Posterior vena cava (tissue), 2 donors: ENCODE measurements at regions not wholly inside any gene's neighbourhood (a gene's known extent, or its start where the extent isn't known, plus 50 kb on each side); places are given as distances from the start of the nearest gene placed in this dataset.
"Not testable (repeated sequence)": the region's sequence is repeated elsewhere in the genome, so short reads cannot be mapped to it uniquely, and the experiment has no call there.

Source experiments
- DNase-seq: peaks from one replicate; pipeline ENCODE4 v3.0.0-alpha.2; 2020; ENCODE audit warnings: low spot score
- intact Hi-C, 2 donors: fragments of 100-400 bp; cut with DNase I; formaldehyde crosslinking; loops; one replicate each; pipeline versions ENCODE4 v1.14.1 to v1.14.2; 2022 to 2023
- donor health status: DM: yes; HTN: yes; CAD: no.
- donor health status: DM: yes; HTN: yes; CAD: no.

GRCh38 chr4:162782778-162783525 is 383.7 kb downstream of the NAF1 start:
- intact Hi-C loops: no loop called here
- no peak for DNase-seq

DNA sequence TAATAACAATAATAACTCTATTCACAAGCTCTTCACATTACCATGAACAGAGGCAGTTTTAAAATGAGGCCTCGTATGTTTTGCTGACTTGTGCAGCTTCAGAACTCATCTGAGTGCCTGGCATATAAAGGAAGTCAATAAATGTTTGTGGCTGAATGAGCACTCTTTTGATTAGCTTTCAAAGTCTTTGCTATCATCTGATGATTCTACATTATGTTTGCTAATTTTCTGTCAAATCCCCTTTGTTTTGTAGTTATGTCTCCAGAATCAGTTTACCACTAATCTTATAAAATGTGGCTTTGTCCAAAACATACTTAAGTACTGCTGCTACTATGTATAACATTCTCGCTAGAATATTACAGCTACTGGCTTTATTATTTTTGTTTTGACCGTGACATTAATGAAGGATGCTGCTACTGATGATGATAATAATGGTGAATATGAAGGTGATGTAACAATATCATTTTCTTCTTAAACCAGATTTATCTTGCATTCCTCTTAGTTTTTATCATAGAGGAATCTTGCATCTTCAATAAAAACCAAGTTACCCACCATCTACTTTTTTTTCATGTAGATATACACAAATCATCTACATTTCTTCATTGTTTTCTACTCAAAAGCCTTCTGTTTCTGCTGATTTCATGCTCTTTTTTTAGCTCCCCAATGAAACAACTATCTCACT is 384.5 kb downstream of the NAF1 start:
- intact Hi-C loops: no loop called here
- no peak for DNase-seq

- DNase-seq: no peak
- intact Hi-C loops: no loop called here
These were observed 395.8 kb downstream of the NAF1 start for GRCh38 chr4:162770761-162771490.

DNA sequence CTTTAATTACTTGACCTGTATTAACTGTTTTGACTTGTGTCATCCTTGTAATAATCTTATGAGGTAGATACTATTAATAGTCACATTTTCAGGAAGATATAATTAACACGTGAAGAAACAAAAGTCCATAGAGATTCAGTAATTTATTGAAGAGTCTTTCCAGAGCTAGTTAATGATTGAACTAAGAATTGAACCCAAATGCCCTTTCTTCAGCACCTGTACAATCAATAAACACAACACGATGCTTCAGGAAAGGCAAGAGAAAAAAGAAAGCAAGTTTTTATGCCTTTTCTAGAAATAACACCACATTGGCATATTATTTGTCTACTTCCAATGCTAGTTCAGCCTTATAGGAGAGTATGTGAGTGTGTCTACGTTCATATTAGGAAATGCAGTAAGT is 399.6 kb downstream of the NAF1 start:
- DNase-seq: no peak
- intact Hi-C loops: no loop called here

DNA sequence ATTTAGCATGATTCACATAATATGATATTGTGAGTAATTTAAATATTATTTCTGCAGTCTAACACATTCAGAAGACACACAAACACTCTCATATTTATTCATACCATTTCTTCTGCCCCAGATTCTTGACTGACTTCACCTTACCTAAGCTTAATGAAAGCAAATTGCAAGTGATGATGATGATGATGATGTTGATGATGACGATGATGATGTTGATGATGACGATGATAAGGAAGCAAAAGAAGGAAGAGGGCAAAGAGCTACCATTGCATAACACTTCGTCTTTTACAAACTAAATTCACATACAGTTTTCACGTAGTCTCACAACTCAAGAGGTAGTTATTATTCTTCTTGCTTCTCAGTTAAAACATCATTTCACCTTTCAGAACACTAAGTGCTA is 404.7 kb downstream of the NAF1 start:
- intact Hi-C loops: no loop called here
- no peak for DNase-seq

- DNase-seq, intact Hi-C loops: not testable (repeated sequence)
These were observed 426.5 kb downstream of the NAF1 start for GRCh38 chr4:162740228-162740627.

- not testable (repeated sequence) for DNase-seq
- intact Hi-C loops: loop anchor here in 1 of 2 donors (10.0 kb wide), 1 partner anchor 1525 kb away; no protein-coding TSS in a partner anchor
These were observed 427.1 kb downstream of the NAF1 start for GRCh38 chr4:162739596-162739995.

- no peak for DNase-seq
- intact Hi-C loops: loop anchor here in 1 of 2 donors (10.0 kb wide), 1 partner anchor 1518 kb away; no protein-coding TSS in a partner anchor
These were observed 433.8 kb downstream of the NAF1 start for GRCh38 chr4:162732876-162733275.

GRCh38 chr4:162727766-162728165 is 438.9 kb downstream of the NAF1 start:
- DNase-seq: no peak
- intact Hi-C loops: no loop called here

GRCh38 chr4:162727232-162727631 is 439.5 kb downstream of the NAF1 start:
- DNase-seq: no peak
- intact Hi-C loops: no loop called here

- no peak for DNase-seq
- intact Hi-C loops: no loop called here
These were observed 451.3 kb downstream of the NAF1 start for GRCh38 chr4:162715401-162715800.

GRCh38 chr4:162707962-162708361 is 458.7 kb downstream of the NAF1 start:
- intact Hi-C loops: loop anchor here in 1 of 2 donors (5.0 kb wide), 1 partner anchor 819 kb away; no protein-coding TSS in a partner anchor

DNA sequence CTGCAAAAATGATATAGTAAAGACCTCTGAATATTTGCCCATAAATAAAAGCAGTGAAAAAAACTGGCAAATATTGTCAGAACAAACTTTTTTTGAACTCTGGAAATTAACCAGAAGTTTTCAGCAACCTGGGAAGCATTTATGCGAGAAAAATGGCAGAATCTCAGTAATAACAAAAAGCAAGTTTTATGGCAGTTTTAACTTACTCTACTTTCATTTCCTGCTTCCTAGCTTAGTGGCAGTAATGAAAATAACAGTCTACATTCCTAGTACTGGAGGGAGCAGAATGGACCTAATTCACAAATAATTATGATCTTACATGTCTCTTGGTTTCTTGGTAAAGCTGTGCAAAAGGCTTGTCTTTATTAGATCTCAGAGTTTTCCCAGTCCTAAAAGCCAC is 460.1 kb downstream of the NAF1 start:
- intact Hi-C loops: loop anchor here in 1 of 2 donors (5.0 kb wide), 1 partner anchor 821 kb away; no protein-coding TSS in a partner anchor
- no peak for DNase-seq

More at GRCh38 chr4:162707962-162708361, 458.7 kb downstream of the NAF1 start:
- no peak for DNase-seq

- DNase-seq: no peak
- intact Hi-C loops: loop anchor here in 1 of 2 donors (5.0 kb wide), 1 partner anchor 821 kb away; no protein-coding TSS in a partner anchor
These were observed 460.6 kb downstream of the NAF1 start for GRCh38 chr4:162706051-162706450.

DNA sequence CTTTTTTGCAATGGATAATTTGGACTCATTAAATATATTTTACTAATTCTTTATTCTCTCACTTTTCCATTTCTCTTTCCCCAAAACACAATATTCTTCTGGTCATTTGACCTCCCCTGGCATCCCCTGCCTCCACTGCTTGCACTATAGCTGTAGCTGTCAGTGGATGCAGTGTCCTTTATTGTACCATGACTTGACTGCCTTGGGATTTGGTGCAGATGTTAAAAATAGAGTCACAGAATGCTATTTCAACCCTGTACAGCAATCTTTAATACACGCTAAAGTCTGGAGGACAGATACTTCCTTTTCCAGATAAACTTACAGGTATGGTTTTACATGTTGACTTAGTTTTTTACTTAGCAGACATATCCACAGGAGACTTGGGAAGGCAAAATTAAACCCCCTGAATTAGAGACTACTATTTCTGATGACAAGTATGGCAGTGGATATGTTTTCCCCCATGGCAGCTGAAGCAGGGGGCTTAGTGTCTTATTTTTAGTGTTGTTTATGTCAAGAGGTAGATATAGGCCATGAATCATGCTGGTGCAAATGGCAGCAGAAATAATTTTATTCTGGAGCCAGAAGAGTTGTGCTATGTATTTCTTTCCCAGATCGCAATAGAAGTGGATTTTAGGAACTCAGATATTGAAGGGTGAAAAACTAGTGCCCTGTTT is 461.4 kb downstream of the NAF1 start:
- intact Hi-C loops: loop anchor here in 1 of 2 donors (5.0 kb wide), 1 partner anchor 822 kb away; no protein-coding TSS in a partner anchor
- no peak for DNase-seq

- intact Hi-C loops: no loop called here
- no peak for DNase-seq
These were observed 465.8 kb downstream of the NAF1 start for GRCh38 chr4:162700815-162701361.

GRCh38 chr4:162700358-162700757 is 466.3 kb downstream of the NAF1 start:
- no peak for DNase-seq
- intact Hi-C loops: no loop called here

- intact Hi-C loops: no loop called here
- no peak for DNase-seq
These were observed 467.1 kb downstream of the NAF1 start for GRCh38 chr4:162699629-162700028.

DNA sequence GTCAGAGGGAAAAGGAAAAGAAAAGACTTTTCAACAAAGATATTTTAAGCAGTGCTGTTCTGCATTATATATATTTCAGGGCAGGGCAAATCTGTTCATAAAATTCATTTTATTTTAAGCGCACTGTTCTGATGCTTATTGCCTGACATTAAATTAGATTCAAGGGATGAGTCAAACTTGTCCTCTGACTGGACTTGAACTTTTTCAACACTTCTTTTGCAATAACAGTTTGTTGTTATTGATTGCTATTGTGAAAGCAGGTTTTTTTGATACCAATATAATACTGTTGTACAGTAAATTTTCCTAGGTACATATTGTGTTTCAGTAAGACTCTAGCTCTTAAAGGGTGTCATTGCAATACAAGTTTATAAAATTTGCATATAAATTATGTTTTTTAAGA is 481.3 kb downstream of the NAF1 start:
- intact Hi-C loops: no loop called here
- no peak for DNase-seq
